Ovary (tissue), 7 donors: ENCODE measurements at regions not wholly inside any gene's neighbourhood (a gene's known extent, or its start where the extent isn't known, plus 50 kb on each side); places are given as distances from the start of the nearest gene placed in this dataset.

Experiments used
- DNase-seq, 5 donors: peaks; one replicate each; pipeline ENCODE4 v3.0.0-alpha.2; 2019 to 2020
- H3K27ac ChIP-seq, 2 donors: fragments of 200-600 bp; one replicate each; pipeline versions ENCODE4 v1.5.1 to v1.8.0; 2019 to 2022
- H3K27me3 ChIP-seq: fragments of 200-600 bp; one replicate; pipeline ENCODE4 v1.8.0; 2022
- H3K36me3 ChIP-seq: fragments of 200-600 bp; sonication (generic); one replicate; pipeline ENCODE4 v1.5.1; 2019
- H3K4me1 ChIP-seq: one replicate; pipeline ENCODE4 v1.8.1; 2013; ENCODE audit warnings: mild to moderate bottlenecking, moderate library complexity; ENCODE audit not compliant: insufficient read depth
- H3K4me3 ChIP-seq: fragments of 200-600 bp; sonication (generic); one replicate; pipeline ENCODE4 v1.5.1; 2017
- H3K9me3 ChIP-seq, 2 donors: fragments of 200-600 bp in 1 of 2; sonication (generic) in 1 of 2; one replicate each; pipeline versions ENCODE4 v1.5.1 to v1.8.1; 2013 to 2019; ENCODE audit warnings: mild to moderate bottlenecking in 1 of 2, moderate library complexity in 1 of 2
- CTCF ChIP-seq, 3 donors: fragments of 450-650 bp in 2 of 3; fragments of 200-600 bp in 1 of 3; IDR thresholded peaks; one replicate each; pipeline versions ENCODE4 v1.5.1 to v1.8.0; 2016 to 2022; ENCODE audit warnings: antibody characterized with exemption in 3 of 3, mild to moderate bottlenecking in 1 of 3
- EP300 ChIP-seq: sonication (generic); formaldehyde crosslinking; IDR thresholded peaks from one replicate; pipeline ENCODE4 v1.6.1; 2017; ENCODE audit warnings: antibody characterized with exemption
- POLR2A ChIP-seq: fragments of 450-650 bp; IDR thresholded peaks from one replicate; pipeline ENCODE4 v1.6.1; 2017; ENCODE audit warnings: antibody characterized with exemption, mild to moderate bottlenecking, moderate library complexity
- WGBS, 3 donors: extraction: QIAGEN DNeasy Blood & Tissue Kit in 1 of 3; methylation state at CpG; one replicate each; pipeline versions ENCODE4 v1.1.5 to v1.1.7; 2013 to 2017; 5-methylcytosine and 5-hydroxymethylcytosine counted together
- intact Hi-C, 4 donors: fragments of 100-400 bp; cut with DNase I; formaldehyde crosslinking; loops; one replicate each; pipeline versions ENCODE4 v1.11.0 to v1.15.1; 2022 to 2023
- donor health status: DM: no; HTN: no; CAD: no; lungs with moderate emphysema.
- donor health status: DM: no; HTN: no; CAD: no.
- donor health status: Bipolar disorder and iron deficiency.
- donor health status: DM: no; HTN: no; CAD: no.
- donor health status: DM: yes; HTN: yes; CAD: no.

- Histone ChIP-seq H3K36me3 (no peaks in the 10 kb centered on the region), H3K27me3 (no peaks in the 10 kb centered on the region), H3K4me1 (no peaks in the 10 kb centered on the region), H3K27ac (no peak overlapping the region), H3K9me3 (no peaks in the 10 kb centered on the region), H3K4me3 (no peak overlapping the region)
- intact Hi-C loops: no loop called here
- TF ChIP-seq EP300: no peak
- TF ChIP-seq CTCF (IDR thresholded peaks at IDR 0.05): no peak
- TF ChIP-seq POLR2A: no peak
- DNase-seq: no peak
Observed at GRCh38 chr4:59180969-59181368, 2019.2 kb upstream of the ADGRL3 start.

GRCh38 chr4:59195839-59196238 is 2004.3 kb upstream of the ADGRL3 start:
- Histone ChIP-seq H3K36me3 (no peaks in the 10 kb centered on the region), H3K4me1 (no peaks in the 10 kb centered on the region), H3K4me3 (no peak overlapping the region), H3K27ac (no peak overlapping the region), H3K27me3 (no peaks in the 10 kb centered on the region), H3K9me3 (peaks cover 0 to 5% of the 10 kb centered on the region in 2 donors)
- intact Hi-C loops: no loop called here
- no peak for DNase-seq
- WGBS, 3 donors: 4 to 19% (median 5%) methylated on average over 2 of the region's 2 CpGs
- TF ChIP-seq CTCF (IDR thresholded peaks at IDR 0.05) (no peak), POLR2A (no peak), EP300 (no peak)

GRCh38 chr4:59200992-59201391 is 1999.1 kb upstream of the ADGRL3 start:
- TF ChIP-seq EP300 (no peak), POLR2A (no peak), CTCF (IDR thresholded peaks at IDR 0.05) (no peak)
- Histone ChIP-seq H3K27ac (no peak overlapping the region), H3K4me3 (no peak overlapping the region), H3K27me3 (no peaks in the 10 kb centered on the region), H3K36me3 (no peaks in the 10 kb centered on the region), H3K9me3 (peaks cover 0 to 5% of the 10 kb centered on the region in 2 donors), H3K4me1 (no peaks in the 10 kb centered on the region)
- 74 to 82% (median 81%) methylated on average over 2 of the region's 2 CpGs for WGBS, 3 donors
- intact Hi-C loops: no loop called here
- no peak for DNase-seq

- WGBS, 3 donors: 72 to 81% (median 73%) methylated on average over 5 of the region's 5 CpGs
- Histone ChIP-seq H3K4me3 (no peak overlapping the region), H3K9me3 (no peaks in the 10 kb centered on the region), H3K27me3 (no peaks in the 10 kb centered on the region), H3K36me3 (no peaks in the 10 kb centered on the region), H3K27ac (no peak overlapping the region), H3K4me1 (no peaks in the 10 kb centered on the region)
- DNase-seq: no peak
- intact Hi-C loops: no loop called here
- TF ChIP-seq EP300 (no peak), POLR2A (no peak), CTCF (IDR thresholded peaks at IDR 0.05) (no peak)
Observed at GRCh38 chr4:59217910-59218631, 1982.1 kb upstream of the ADGRL3 start.
